ENCODE measurements at regions not wholly inside any gene's neighbourhood (a gene's known extent, or its start where the extent isn't known, plus 50 kb on each side); places are given as distances from the start of the nearest gene placed in this dataset.
A peak's percentile ranks its signal among the peaks of the same experiment; 100 is the strongest.

DNA sequence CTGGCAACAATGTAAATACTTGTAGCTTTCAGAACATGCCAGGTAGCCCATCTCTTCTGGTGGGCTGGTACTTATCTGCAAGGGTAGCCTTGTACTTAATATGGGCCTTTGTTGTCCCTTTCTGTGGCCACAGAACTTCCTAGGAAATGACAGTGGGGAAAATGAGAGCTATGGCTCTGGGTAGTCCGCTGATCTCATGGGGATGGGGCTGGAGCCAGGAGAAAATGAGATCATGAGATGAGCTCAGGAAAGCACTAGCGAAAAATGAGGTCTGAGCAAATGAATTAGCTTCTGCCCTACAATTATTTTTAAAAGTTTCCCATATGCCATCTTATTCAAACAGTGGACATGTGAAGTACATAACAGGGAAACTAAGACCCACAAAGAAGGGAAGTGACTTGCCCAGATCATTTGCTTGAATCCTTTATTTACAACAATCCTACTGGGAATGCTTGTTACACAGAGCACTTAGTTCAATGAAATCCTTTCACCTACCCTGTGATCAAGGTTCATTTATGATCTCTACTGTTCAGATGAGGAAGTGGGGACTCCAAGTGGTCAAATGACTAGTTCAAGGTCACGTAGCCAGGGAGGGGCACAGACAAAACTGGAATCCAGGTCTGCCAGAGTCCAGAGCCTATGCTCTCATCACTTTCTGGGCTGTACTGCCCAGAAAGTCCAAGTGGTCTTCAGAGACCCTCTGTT is 87.1 kb downstream of the PTPRS start:
- intact Hi-C loops (cut with DNase I; ENCODE audit: low total_unique reads) (no loop called here), in situ Hi-C loops (cut with MboI; ENCODE audit: low pct_ligation_motif_present in 1 of 4, low pct_unique_long_range_greater_than_20kb in 1 of 4, low sequenced_read_pairs in 3 of 4) (no loop called here)
- H3K27ac ChIP-seq = no peak overlapping the region
- H3K9me3 ChIP-seq = peaks cover 5 to 7% of the 10 kb centered on the region in 2 donors
- TF ChIP-seq, protein P1, sequence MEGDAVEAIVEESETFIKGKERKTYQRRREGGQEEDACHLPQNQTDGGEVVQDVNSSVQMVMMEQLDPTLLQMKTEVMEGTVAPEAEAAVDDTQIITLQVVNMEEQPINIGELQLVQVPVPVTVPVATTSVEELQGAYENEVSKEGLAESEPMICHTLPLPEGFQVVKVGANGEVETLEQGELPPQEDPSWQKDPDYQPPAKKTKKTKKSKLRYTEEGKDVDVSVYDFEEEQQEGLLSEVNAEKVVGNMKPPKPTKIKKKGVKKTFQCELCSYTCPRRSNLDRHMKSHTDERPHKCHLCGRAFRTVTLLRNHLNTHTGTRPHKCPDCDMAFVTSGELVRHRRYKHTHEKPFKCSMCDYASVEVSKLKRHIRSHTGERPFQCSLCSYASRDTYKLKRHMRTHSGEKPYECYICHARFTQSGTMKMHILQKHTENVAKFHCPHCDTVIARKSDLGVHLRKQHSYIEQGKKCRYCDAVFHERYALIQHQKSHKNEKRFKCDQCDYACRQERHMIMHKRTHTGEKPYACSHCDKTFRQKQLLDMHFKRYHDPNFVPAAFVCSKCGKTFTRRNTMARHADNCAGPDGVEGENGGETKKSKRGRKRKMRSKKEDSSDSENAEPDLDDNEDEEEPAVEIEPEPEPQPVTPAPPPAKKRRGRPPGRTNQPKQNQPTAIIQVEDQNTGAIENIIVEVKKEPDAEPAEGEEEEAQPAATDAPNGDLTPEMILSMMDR (IDR thresholded peaks at IDR 0.05) = no peak
- TF ChIP-seq EP300 (IDR thresholded peaks at IDR 0.05; ENCODE audit: low read depth) = no peak
- TF ChIP-seq POLR2A (IDR thresholded peaks at IDR 0.05) = no peak
- TF ChIP-seq POLR2AphosphoS5 (IDR thresholded peaks at IDR 0.05) = no peak
- H3K27me3 ChIP-seq = no peaks in the 10 kb centered on the region
- DNase-seq = no peak
- no peaks in the 10 kb centered on the region for H3K4me1 ChIP-seq
- peaks cover 0 to 5% (median 0%) of the 10 kb centered on the region in 4 donors for H3K36me3 ChIP-seq
- H3K4me3 ChIP-seq = no peak overlapping the region
- 60 to 76% methylated on average over 2 to 3 of the region's 3 CpGs for WGBS, 2 donors (ENCODE audit: low coverage in 1 of 2)

DNA sequence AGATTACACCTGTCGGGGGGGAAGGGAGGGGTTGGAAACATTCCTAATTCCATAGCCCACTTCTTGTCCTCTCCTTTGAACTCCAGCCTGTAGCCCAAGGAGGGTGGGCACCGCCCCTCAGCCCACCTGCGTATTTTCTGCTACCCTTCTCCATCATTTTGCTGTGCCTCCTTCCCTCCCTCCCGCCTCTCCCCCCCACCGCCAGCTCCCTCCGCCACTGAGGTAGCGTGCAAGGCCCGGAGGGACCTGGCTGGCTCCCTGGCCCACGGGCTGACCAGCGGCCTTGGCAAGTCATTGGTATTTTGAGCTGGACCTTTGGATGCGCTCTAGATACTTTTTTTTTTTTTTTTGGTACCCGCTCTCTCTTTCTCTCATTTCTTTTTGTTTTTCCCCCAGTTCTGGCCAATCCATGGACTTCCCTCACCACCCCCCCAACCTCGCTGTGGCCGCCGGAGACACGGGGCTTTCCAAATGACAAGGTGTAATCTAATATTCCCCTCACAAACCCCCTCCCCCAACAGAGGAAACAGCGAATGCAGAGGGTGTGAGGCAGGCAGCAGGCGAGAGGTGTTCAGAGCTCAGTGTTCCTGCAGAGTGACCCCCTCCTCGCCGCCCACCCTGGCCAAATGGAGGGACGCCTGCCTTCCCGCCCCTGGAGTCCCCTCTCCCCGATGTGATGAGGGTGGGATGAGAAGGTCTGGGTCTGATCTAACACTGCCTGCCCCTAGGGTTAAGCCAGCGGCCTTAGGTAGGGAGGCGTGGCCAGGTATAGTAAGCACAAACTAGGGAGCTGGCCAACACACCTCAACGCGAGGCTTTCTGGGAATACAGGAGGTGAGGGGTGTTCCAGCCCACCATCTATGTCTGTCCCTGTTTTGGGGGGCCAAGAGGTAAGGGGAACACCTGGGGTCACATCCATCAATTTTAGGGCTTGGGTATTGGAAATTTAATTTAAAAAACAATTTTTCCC is 89.2 kb downstream of the PTPRS start:
- intact Hi-C loops (cut with DNase I; ENCODE audit: low total_unique reads) (no loop called here), in situ Hi-C loops (cut with MboI; ENCODE audit: low pct_ligation_motif_present in 1 of 4, low pct_unique_long_range_greater_than_20kb in 1 of 4, low sequenced_read_pairs in 3 of 4) (no loop called here)
- no peak for TF ChIP-seq POLR2A (IDR thresholded peaks at IDR 0.05)
- TF ChIP-seq POLR2AphosphoS5 (IDR thresholded peaks at IDR 0.05) = no peak
- TF ChIP-seq, protein P1 (IDR thresholded peaks at IDR 0.05) = no peak
- no peak for TF ChIP-seq EP300 (IDR thresholded peaks at IDR 0.05; ENCODE audit: low read depth)
- Histone ChIP-seq H3K27ac (no peak overlapping the region), H3K4me1 (no peaks in the 10 kb centered on the region), H3K27me3 (no peaks in the 10 kb centered on the region), H3K9me3 (peaks cover 5 to 7% of the 10 kb centered on the region in 2 donors), H3K36me3 (peaks cover 0 to 5% (median 0%) of the 10 kb centered on the region in 4 donors), H3K4me3 (no peak overlapping the region)
- DNase-seq = no peak
- WGBS, 2 donors (ENCODE audit: low coverage in 1 of 2) = 71 to 74% methylated on average over 6 to 27 of the region's 27 CpGs

DNA sequence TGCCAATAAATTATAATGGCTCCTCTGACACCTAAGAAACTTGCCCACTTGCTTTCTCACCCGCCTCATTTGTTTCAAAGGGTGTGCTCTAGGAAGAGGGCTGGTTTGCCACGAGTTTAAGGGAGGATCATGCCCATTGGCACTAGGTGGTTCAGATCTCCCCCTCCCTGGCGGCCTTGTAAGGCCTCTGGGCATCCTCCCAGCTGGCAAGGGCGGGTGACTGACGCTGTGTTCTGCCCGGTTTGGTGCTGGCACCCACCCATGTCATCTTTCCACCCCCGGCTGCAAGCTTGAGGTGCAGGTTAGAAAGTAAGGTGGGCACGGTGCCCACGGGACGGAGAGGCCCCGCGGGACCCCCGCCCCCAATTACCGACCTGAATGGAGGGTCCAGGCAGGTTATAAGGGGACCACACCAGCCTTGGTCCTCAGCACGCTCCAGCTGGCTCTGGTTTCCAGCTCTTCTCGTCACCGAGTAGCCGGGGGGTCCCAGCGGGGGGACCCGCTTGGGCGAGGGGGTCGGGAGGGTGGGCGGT is 90.4 kb downstream of the PTPRS start:
- Histone ChIP-seq H3K9me3 (peaks cover 0 to 2% of the 10 kb centered on the region in 2 donors), H3K27me3 (no peaks in the 10 kb centered on the region), H3K27ac (no peak overlapping the region), H3K4me1 (no peaks in the 10 kb centered on the region), H3K36me3 (no peaks in the 10 kb centered on the region), H3K4me3 (no peak overlapping the region)
- WGBS, 2 donors (ENCODE audit: low coverage in 1 of 2) = 80% methylated on average over 23 of the region's 23 CpGs; no CpG with 5 or more reads in 1 of the 2 donors
- in situ Hi-C loops (cut with MboI; ENCODE audit: low pct_ligation_motif_present in 1 of 4, low pct_unique_long_range_greater_than_20kb in 1 of 4, low sequenced_read_pairs in 3 of 4) (no loop called here), intact Hi-C loops (cut with DNase I; ENCODE audit: low total_unique reads) (no loop called here)
- TF ChIP-seq POLR2A (IDR thresholded peaks at IDR 0.05) = no peak
- TF ChIP-seq, protein P1 (IDR thresholded peaks at IDR 0.05) = no peak
- TF ChIP-seq EP300 (IDR thresholded peaks at IDR 0.05; ENCODE audit: low read depth) = no peak
- TF ChIP-seq POLR2AphosphoS5 (IDR thresholded peaks at IDR 0.05) = no peak
- DNase-seq = peak; percentile 28

DNA sequence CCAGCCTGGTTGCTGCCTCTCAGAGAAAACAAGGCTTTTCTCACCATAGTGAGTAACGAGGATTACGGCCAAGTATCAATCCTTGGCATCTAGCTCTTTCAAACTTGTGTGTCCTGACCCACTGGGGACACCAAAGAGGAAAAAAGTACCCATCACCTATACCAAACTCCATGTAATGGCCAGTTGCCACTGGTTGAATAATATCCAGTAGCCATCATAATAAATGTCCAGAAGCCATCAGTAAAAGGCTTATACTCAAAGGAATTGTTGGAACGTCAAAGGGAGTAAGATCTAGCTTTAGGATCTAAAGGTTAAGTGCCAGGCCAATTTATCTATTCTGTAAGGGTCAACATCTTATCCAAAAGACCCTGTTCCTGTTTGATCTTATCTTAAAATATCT is 91.1 kb downstream of the PTPRS start:
- no peak for DNase-seq
- WGBS, 2 donors (ENCODE audit: low coverage in 1 of 2) = 66 to 83% methylated on average over 2 to 3 of the region's 3 CpGs
- Histone ChIP-seq H3K27ac (no peak overlapping the region), H3K36me3 (no peaks in the 10 kb centered on the region), H3K9me3 (no peaks in the 10 kb centered on the region), H3K4me1 (no peaks in the 10 kb centered on the region), H3K27me3 (no peaks in the 10 kb centered on the region), H3K4me3 (no peak overlapping the region)
- no peak for TF ChIP-seq EP300 (IDR thresholded peaks at IDR 0.05; ENCODE audit: low read depth)
- TF ChIP-seq, protein P1 (IDR thresholded peaks at IDR 0.05) = no peak
- in situ Hi-C loops (cut with MboI; ENCODE audit: low pct_ligation_motif_present in 1 of 4, low pct_unique_long_range_greater_than_20kb in 1 of 4, low sequenced_read_pairs in 3 of 4) = no loop called here
- intact Hi-C loops (cut with DNase I; ENCODE audit: low total_unique reads) = no loop called here

Data from transverse colon (tissue), 4 donors.